Upper lobe of left lung (tissue), 4 donors: ENCODE measurements at regions not wholly inside any gene's neighbourhood (a gene's known extent, or its start where the extent isn't known, plus 50 kb on each side); places are given as distances from the start of the nearest gene placed in this dataset.

Source experiments
- EP300 ChIP-seq, 4 donors: sonication (generic); formaldehyde crosslinking; IDR thresholded peaks; one replicate each; pipeline ENCODE4 v1.5.1; 2017; ENCODE audit warnings: antibody characterized with exemption in 4 of 4, control low read depth in 2 of 4
- POLR2A ChIP-seq, 4 donors: fragments of 450-650 bp; IDR thresholded peaks; one replicate each; pipeline ENCODE4 v1.5.1; 2016 to 2017; ENCODE audit warnings: antibody characterized with exemption in 4 of 4, mild to moderate bottlenecking in 2 of 4
- POLR2AphosphoS5 ChIP-seq, 2 donors: sonication (generic); formaldehyde crosslinking; IDR thresholded peaks; one replicate each; pipeline ENCODE4 v1.5.1; 2017; ENCODE audit warnings: antibody characterized with exemption in 2 of 2
- TF ChIP-seq, protein P1 (sequence below), 6 experiments: fragments of 450-650 bp in 4 of 6; fragments of 200-600 bp in 2 of 6; sonication (generic) in 2 of 6; IDR thresholded peaks; one replicate each; pipeline ENCODE4 v1.5.1; 2016 to 2019; ENCODE audit warnings: antibody characterized with exemption in 6 of 6

DNA sequence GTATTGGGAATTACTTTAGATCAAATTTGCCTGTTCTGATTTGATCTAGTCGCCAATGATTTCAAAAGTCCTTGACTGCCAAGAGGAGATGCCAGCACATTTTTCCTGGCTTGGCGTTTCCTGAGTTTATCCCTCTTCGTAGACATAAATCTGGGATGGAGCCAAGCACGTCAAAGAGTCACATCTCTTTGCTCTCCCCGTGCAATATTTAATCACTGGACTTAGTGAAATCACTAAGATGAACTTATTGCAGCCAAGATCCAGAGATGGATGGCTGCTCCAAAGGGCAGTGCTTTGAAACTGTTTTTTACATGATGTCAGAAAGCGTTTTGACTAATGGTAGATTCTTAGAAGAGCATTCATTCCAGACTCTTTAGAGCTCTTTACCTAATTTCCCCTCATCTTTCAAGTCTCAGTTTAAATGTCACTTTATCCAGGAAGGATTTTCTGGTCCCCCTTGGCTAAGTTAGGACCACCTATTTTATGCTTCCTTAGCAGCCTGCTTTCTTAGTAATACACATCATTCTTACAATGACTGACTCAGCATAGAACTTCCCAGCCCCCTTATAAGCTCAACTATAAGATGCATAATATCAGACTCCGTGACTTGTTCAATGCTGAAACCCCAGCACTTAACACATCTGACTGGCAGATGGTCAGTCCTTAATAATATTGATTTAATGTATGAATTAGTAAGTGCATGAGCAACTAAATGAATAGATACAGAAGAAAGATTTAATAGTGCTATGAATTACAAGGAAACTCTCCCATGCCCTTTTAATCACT, 94.4 kb upstream of the GREM2 start:
- TF ChIP-seq POLR2AphosphoS5 (IDR thresholded peaks at IDR 0.05) (no peak), POLR2A (IDR thresholded peaks at IDR 0.05) (no peak), EP300 (IDR thresholded peaks at IDR 0.05) (no peak)
- TF ChIP-seq, protein P1, sequence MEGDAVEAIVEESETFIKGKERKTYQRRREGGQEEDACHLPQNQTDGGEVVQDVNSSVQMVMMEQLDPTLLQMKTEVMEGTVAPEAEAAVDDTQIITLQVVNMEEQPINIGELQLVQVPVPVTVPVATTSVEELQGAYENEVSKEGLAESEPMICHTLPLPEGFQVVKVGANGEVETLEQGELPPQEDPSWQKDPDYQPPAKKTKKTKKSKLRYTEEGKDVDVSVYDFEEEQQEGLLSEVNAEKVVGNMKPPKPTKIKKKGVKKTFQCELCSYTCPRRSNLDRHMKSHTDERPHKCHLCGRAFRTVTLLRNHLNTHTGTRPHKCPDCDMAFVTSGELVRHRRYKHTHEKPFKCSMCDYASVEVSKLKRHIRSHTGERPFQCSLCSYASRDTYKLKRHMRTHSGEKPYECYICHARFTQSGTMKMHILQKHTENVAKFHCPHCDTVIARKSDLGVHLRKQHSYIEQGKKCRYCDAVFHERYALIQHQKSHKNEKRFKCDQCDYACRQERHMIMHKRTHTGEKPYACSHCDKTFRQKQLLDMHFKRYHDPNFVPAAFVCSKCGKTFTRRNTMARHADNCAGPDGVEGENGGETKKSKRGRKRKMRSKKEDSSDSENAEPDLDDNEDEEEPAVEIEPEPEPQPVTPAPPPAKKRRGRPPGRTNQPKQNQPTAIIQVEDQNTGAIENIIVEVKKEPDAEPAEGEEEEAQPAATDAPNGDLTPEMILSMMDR (IDR thresholded peaks at IDR 0.05): no peak
